ENCODE measurements at regions not wholly inside any gene's neighbourhood (a gene's known extent, or its start where the extent isn't known, plus 50 kb on each side); places are given as distances from the start of the nearest gene placed in this dataset.

- Histone ChIP-seq H3K9ac (ENCODE audit: low read length) (no peak overlapping the region), H3K4me1 (ENCODE audit: control insufficient read depth, insufficient read depth, low read length) (no peaks in the 10 kb centered on the region), H3K36me3 (ENCODE audit: control insufficient read depth, insufficient read depth, low read length, severe bottlenecking) (no peaks in the 10 kb centered on the region), H3K9me3 (ENCODE audit: control insufficient read depth, low read length) (peaks cover 20% of the 10 kb centered on the region), H3K27me3 (replicated peaks; ENCODE audit: control insufficient read depth, insufficient read depth, low read length) (peaks cover 3% of the 10 kb centered on the region), H3K4me3 (ENCODE audit: low read length) (no peak overlapping the region)
- DNase-seq (ENCODE audit: low read depth), result no peak
Observed at GRCh38 chr1:37277366-37277765, 197.0 kb upstream of the ZC3H12A start.

GRCh38 chr1:37281354-37281753 is 193.0 kb upstream of the ZC3H12A start:
- H3K27me3 ChIP-seq (replicated peaks; ENCODE audit: control insufficient read depth, insufficient read depth, low read length), result peaks cover 4% of the 10 kb centered on the region
- DNase-seq (ENCODE audit: low read depth), result no peak

DNA sequence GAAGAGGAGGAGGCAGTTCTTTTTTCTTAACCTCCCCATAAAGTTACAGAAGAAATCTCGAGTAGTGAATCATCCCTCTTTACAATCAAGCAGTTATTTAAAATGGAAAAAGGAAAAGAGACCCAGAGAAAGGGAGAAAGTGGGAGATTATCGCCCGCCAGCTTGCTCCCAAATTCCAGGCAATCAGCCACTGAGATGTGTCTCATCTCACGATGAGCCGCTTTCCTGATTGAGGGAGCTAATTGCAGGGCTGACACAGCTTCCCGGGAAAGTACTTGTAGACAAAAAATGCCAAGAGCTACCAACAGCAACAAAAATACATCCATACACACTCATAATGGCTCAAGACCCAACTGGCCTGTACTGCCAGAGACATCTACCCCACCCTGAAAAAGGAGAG is 191.6 kb upstream of the ZC3H12A start:
- Histone ChIP-seq H3K4me1 (ENCODE audit: control insufficient read depth, insufficient read depth, low read length) (no peaks in the 10 kb centered on the region), H3K27me3 (replicated peaks; ENCODE audit: control insufficient read depth, insufficient read depth, low read length) (peaks cover 4% of the 10 kb centered on the region), H3K4me3 (ENCODE audit: low read length) (no peak overlapping the region), H3K9me3 (ENCODE audit: control insufficient read depth, low read length) (peaks cover 29% of the 10 kb centered on the region), H3K9ac (ENCODE audit: low read length) (no peak overlapping the region), H3K36me3 (ENCODE audit: control insufficient read depth, insufficient read depth, low read length, severe bottlenecking) (no peaks in the 10 kb centered on the region)
- no peak for DNase-seq (ENCODE audit: low read depth)

More at GRCh38 chr1:37281354-37281753, 193.0 kb upstream of the ZC3H12A start:
- Histone ChIP-seq H3K9ac (ENCODE audit: low read length) (no peak overlapping the region), H3K9me3 (ENCODE audit: control insufficient read depth, low read length) (peaks cover 29% of the 10 kb centered on the region), H3K4me1 (ENCODE audit: control insufficient read depth, insufficient read depth, low read length) (no peaks in the 10 kb centered on the region), H3K4me3 (ENCODE audit: low read length) (no peak overlapping the region), H3K36me3 (ENCODE audit: control insufficient read depth, insufficient read depth, low read length, severe bottlenecking) (no peaks in the 10 kb centered on the region)

DNA sequence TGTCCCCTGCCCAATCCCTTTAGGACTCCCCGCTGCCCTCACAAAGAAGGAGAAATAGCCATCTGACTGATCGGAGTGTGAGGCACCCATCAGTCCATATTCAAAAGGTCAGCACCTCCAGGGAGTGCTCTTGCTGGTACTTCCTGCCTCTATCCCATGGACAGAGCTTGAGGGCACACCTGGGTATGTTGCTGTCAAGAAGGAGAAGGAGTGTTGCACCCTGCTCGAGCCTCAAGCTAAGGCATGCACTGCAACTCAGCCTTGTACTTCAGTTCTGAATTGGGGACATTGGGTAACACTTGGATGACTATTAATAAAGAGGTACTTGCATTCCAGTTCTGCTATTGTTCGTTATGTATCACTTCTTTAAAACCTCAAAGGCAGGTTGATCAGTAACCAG is 190.3 kb upstream of the ZC3H12A start:
- Histone ChIP-seq H3K9me3 (ENCODE audit: control insufficient read depth, low read length) (peaks cover 29% of the 10 kb centered on the region), H3K4me1 (ENCODE audit: control insufficient read depth, insufficient read depth, low read length) (no peaks in the 10 kb centered on the region), H3K9ac (ENCODE audit: low read length) (no peak overlapping the region), H3K27me3 (replicated peaks; ENCODE audit: control insufficient read depth, insufficient read depth, low read length) (peaks cover 4% of the 10 kb centered on the region), H3K4me3 (ENCODE audit: low read length) (no peak overlapping the region), H3K36me3 (ENCODE audit: control insufficient read depth, insufficient read depth, low read length, severe bottlenecking) (no peaks in the 10 kb centered on the region)
- DNase-seq (ENCODE audit: low read depth), result no peak

- DNase-seq (ENCODE audit: low read depth), result no peak
- Histone ChIP-seq H3K4me3 (ENCODE audit: low read length) (no peak overlapping the region), H3K27me3 (replicated peaks; ENCODE audit: control insufficient read depth, insufficient read depth, low read length) (peaks cover 17% of the 10 kb centered on the region), H3K4me1 (ENCODE audit: control insufficient read depth, insufficient read depth, low read length) (no peaks in the 10 kb centered on the region), H3K36me3 (ENCODE audit: control insufficient read depth, insufficient read depth, low read length, severe bottlenecking) (no peaks in the 10 kb centered on the region), H3K9ac (ENCODE audit: low read length) (no peak overlapping the region), H3K9me3 (ENCODE audit: control insufficient read depth, low read length) (peaks cover 9% of the 10 kb centered on the region)
Observed at GRCh38 chr1:37286881-37287280, 187.5 kb upstream of the ZC3H12A start.

DNA sequence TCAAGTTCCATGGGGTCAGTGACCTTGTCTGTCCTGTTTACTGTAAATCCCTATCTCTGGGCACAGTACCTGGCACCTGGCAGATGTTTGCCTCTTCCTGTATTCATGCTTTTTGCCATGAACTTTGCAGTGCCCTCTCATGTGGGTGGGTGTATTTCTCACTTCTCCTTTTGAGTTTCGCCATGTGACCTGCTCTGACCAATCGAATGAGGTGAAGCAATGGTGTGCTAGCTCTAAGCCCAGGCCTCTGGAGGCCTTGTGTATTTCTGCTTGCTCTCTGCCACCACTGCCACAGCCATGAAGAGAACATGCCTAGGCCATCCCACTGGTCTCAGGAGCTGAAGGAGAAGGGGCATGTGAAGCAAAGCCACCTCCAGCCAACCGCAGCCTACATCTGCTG is 185.5 kb upstream of the ZC3H12A start:
- Histone ChIP-seq H3K9me3 (ENCODE audit: control insufficient read depth, low read length) (peaks cover 6% of the 10 kb centered on the region), H3K36me3 (ENCODE audit: control insufficient read depth, insufficient read depth, low read length, severe bottlenecking) (no peaks in the 10 kb centered on the region), H3K4me1 (ENCODE audit: control insufficient read depth, insufficient read depth, low read length) (no peaks in the 10 kb centered on the region), H3K27me3 (replicated peaks; ENCODE audit: control insufficient read depth, insufficient read depth, low read length) (peaks cover 21% of the 10 kb centered on the region), H3K9ac (ENCODE audit: low read length) (no peak overlapping the region), H3K4me3 (ENCODE audit: low read length) (no peak overlapping the region)
- DNase-seq (ENCODE audit: low read depth), result no peak

- Histone ChIP-seq H3K9ac (ENCODE audit: low read length) (no peak overlapping the region), H3K36me3 (ENCODE audit: control insufficient read depth, insufficient read depth, low read length, severe bottlenecking) (no peaks in the 10 kb centered on the region), H3K4me1 (ENCODE audit: control insufficient read depth, insufficient read depth, low read length) (no peaks in the 10 kb centered on the region), H3K4me3 (ENCODE audit: low read length) (no peak overlapping the region), H3K27me3 (replicated peaks; ENCODE audit: control insufficient read depth, insufficient read depth, low read length) (peaks cover 20% of the 10 kb centered on the region), H3K9me3 (ENCODE audit: control insufficient read depth, low read length) (no peaks in the 10 kb centered on the region)
- DNase-seq (ENCODE audit: low read depth), result no peak
Observed at GRCh38 chr1:37290718-37291117, 183.7 kb upstream of the ZC3H12A start.

DNA sequence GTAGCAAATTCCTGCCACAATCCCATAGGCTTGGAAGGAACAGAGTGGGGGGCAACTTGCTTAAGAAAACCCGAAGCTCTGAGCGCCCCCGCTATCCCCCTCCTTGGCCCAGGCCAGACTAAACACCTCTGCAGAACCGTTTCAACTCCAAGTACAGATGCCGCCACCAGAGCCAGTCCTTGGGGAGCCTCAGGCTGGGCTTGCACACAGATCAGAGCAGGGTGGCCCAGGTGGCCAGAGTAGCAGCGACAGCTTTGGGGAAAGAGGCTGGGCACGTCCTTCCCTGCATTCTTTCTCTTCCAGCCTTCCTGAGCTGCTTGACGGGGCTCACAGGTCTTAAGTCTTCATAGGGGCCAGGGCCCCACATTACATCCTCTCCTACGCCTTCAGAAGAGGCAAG is 181.6 kb upstream of the ZC3H12A start:
- no peaks in the 10 kb centered on the region for H3K9me3 ChIP-seq (ENCODE audit: control insufficient read depth, low read length)
- no peak overlapping the region for H3K9ac ChIP-seq (ENCODE audit: low read length)
- H3K4me1 ChIP-seq (ENCODE audit: control insufficient read depth, insufficient read depth, low read length), result no peaks in the 10 kb centered on the region
- H3K4me3 ChIP-seq (ENCODE audit: low read length), result no peak overlapping the region
- H3K36me3 ChIP-seq (ENCODE audit: control insufficient read depth, insufficient read depth, low read length, severe bottlenecking), result no peaks in the 10 kb centered on the region
- peaks cover 32% of the 10 kb centered on the region for H3K27me3 ChIP-seq (replicated peaks; ENCODE audit: control insufficient read depth, insufficient read depth, low read length)
- DNase-seq (ENCODE audit: low read depth), result no peak

DNA sequence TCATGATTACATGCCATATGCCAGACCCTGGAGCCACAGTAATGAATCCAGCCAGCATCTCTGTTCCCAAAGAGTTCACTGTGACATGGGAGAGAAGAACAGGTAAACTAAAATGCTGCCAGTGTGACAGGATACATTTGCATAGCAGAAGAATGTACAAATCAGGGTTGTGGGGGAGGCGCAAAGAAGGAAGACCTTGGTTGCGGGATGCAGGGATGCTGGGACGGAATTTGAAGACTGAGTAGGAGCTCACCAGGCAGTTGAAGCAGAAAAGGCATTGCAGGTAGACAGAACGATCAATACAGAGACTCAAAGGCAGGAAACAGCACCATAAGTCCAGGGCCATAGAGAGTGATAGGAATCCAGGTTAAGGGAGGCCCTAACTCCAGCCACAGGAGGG is 180.3 kb upstream of the ZC3H12A start:
- no peak overlapping the region for H3K4me3 ChIP-seq (ENCODE audit: low read length)
- H3K9ac ChIP-seq (ENCODE audit: low read length), result no peak overlapping the region
- H3K9me3 ChIP-seq (ENCODE audit: control insufficient read depth, low read length), result no peaks in the 10 kb centered on the region
- DNase-seq (ENCODE audit: low read depth), result no peak
- H3K4me1 ChIP-seq (ENCODE audit: control insufficient read depth, insufficient read depth, low read length), result no peaks in the 10 kb centered on the region
- no peaks in the 10 kb centered on the region for H3K36me3 ChIP-seq (ENCODE audit: control insufficient read depth, insufficient read depth, low read length, severe bottlenecking)
- H3K27me3 ChIP-seq (replicated peaks; ENCODE audit: control insufficient read depth, insufficient read depth, low read length), result peaks cover 36% of the 10 kb centered on the region

DNA sequence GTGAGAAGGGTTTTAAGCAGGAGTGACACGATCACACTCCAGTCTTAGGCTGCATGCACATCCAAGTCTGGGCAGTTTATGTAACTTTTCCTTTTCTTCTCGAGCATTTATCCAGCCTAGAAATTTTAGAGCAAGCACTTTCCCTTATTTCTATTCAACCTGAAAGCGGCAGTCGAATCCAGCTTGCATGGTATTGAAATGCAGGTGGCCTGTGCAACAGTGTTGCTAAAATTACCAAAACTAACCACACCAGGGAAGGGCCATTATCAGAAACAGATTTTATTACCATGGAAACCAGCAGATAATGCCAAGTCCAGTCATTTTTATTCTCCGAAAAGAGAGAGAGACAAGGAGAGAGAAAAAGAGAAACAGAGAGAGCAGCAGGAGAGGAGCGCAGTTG is 179.9 kb upstream of the ZC3H12A start:
- H3K4me1 ChIP-seq (ENCODE audit: control insufficient read depth, insufficient read depth, low read length), result no peaks in the 10 kb centered on the region
- H3K27me3 ChIP-seq (replicated peaks; ENCODE audit: control insufficient read depth, insufficient read depth, low read length), result peaks cover 40% of the 10 kb centered on the region
- no peak overlapping the region for H3K4me3 ChIP-seq (ENCODE audit: low read length)
- no peak for DNase-seq (ENCODE audit: low read depth)
- no peaks in the 10 kb centered on the region for H3K9me3 ChIP-seq (ENCODE audit: control insufficient read depth, low read length)
- no peak overlapping the region for H3K9ac ChIP-seq (ENCODE audit: low read length)
- H3K36me3 ChIP-seq (ENCODE audit: control insufficient read depth, insufficient read depth, low read length, severe bottlenecking), result no peaks in the 10 kb centered on the region

DNA sequence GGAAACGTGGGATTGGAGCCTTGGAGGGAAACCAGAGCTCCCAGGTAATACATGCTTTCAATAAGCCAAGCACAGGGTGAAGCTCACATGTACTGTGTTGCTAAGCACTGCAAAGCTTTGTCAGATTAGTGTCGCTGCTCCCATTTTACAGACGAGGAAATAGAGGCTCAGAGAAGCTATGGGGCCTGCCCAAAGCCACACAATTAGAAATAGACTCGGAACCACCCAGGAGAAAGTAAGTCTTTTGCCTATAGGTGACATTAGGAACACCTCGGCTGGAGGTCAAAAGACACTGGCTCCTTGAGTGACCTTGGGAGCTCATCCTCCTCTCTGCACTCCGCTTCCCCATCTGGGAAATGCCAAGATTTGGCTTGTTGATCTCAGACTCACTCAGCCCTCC is 175.6 kb upstream of the ZC3H12A start:
- DNase-seq (ENCODE audit: low read depth), result no peak
- no peak overlapping the region for H3K9ac ChIP-seq (ENCODE audit: low read length)
- H3K4me3 ChIP-seq (ENCODE audit: low read length), result no peak overlapping the region
- H3K9me3 ChIP-seq (ENCODE audit: control insufficient read depth, low read length), result no peaks in the 10 kb centered on the region
- no peaks in the 10 kb centered on the region for H3K36me3 ChIP-seq (ENCODE audit: control insufficient read depth, insufficient read depth, low read length, severe bottlenecking)
- H3K4me1 ChIP-seq (ENCODE audit: control insufficient read depth, insufficient read depth, low read length), result no peaks in the 10 kb centered on the region
- H3K27me3 ChIP-seq (replicated peaks; ENCODE audit: control insufficient read depth, insufficient read depth, low read length), result peaks cover 28% of the 10 kb centered on the region

- Histone ChIP-seq H3K4me3 (ENCODE audit: low read length) (no peak overlapping the region), H3K27me3 (replicated peaks; ENCODE audit: control insufficient read depth, insufficient read depth, low read length) (peaks cover 27% of the 10 kb centered on the region), H3K9me3 (ENCODE audit: control insufficient read depth, low read length) (no peaks in the 10 kb centered on the region), H3K4me1 (ENCODE audit: control insufficient read depth, insufficient read depth, low read length) (no peaks in the 10 kb centered on the region), H3K9ac (ENCODE audit: low read length) (no peak overlapping the region), H3K36me3 (ENCODE audit: control insufficient read depth, insufficient read depth, low read length, severe bottlenecking) (no peaks in the 10 kb centered on the region)
- DNase-seq (ENCODE audit: low read depth), result no peak
Observed at GRCh38 chr1:37299216-37299615, 175.2 kb upstream of the ZC3H12A start.

Data from adipocyte (in vitro differentiated cells).